Uterus (tissue), 3 donors: ENCODE measurements at regions not wholly inside any gene's neighbourhood (a gene's known extent, or its start where the extent isn't known, plus 50 kb on each side); places are given as distances from the start of the nearest gene placed in this dataset.
"Not testable (repeated sequence)": the region's sequence is repeated elsewhere in the genome, so short reads cannot be mapped to it uniquely, and the experiment has no call there.

ENCODE experiments used
- DNase-seq, 2 donors: peaks; one replicate each; pipeline ENCODE4 v3.0.0-alpha.2; 2019 to 2020
- H3K27ac ChIP-seq, 2 donors: fragments of 200-600 bp; sonication (generic); 1 replicate in 1 of 2; 2 replicates in 1 of 2; pipeline ENCODE4 v1.5.1; 2016 to 2018
- H3K27me3 ChIP-seq, 2 donors: fragments of 200-600 bp; sonication (generic); one replicate each; pipeline ENCODE4 v1.5.1; 2018 to 2019; ENCODE audit warnings: control low read depth in 1 of 2
- H3K36me3 ChIP-seq, 2 donors: fragments of 200-600 bp; sonication (generic); one replicate each; pipeline ENCODE4 v1.5.1; 2019; ENCODE audit warnings: control low read depth in 1 of 2
- H3K4me1 ChIP-seq, 2 donors: fragments of 200-600 bp; sonication (generic); one replicate each; pipeline ENCODE4 v1.5.1; 2018 to 2019; ENCODE audit warnings: control low read depth in 1 of 2
- H3K4me3 ChIP-seq, 2 donors: fragments of 200-600 bp; sonication (generic); 1 replicate in 1 of 2; 2 replicates in 1 of 2; pipeline ENCODE4 v1.5.1; 2018 to 2019; ENCODE audit warnings: mild to moderate bottlenecking in 1 of 2
- H3K9me3 ChIP-seq, 2 donors: fragments of 200-600 bp; sonication (generic); one replicate each; pipeline ENCODE4 v1.5.1; 2019; ENCODE audit warnings: control low read depth in 1 of 2
- POLR2A ChIP-seq, 2 donors: fragments of 450-650 bp; IDR thresholded peaks; one replicate each; pipeline ENCODE4 v1.6.1; 2016; ENCODE audit warnings: antibody characterized with exemption in 2 of 2, mild to moderate bottlenecking in 1 of 2, moderate library complexity in 1 of 2
- intact Hi-C: fragments of 100-400 bp; cut with DNase I; formaldehyde crosslinking; loops from one replicate; pipeline ENCODE4 v1.15.1; 2023; ENCODE audit warnings: low total_unique reads
- TF ChIP-seq, protein P1 (sequence below), 4 experiments: fragments of 200-600 bp in 2 of 4; fragments of 450-650 bp in 2 of 4; sonication (generic) in 2 of 4; IDR thresholded peaks; one replicate each; pipeline ENCODE4 v1.5.1; 2016 to 2019; ENCODE audit warnings: antibody characterized with exemption in 4 of 4, mild to moderate bottlenecking in 2 of 4, moderate library complexity in 1 of 4
- donor health status: DM: yes; HTN: yes; CAD: no.

DNA sequence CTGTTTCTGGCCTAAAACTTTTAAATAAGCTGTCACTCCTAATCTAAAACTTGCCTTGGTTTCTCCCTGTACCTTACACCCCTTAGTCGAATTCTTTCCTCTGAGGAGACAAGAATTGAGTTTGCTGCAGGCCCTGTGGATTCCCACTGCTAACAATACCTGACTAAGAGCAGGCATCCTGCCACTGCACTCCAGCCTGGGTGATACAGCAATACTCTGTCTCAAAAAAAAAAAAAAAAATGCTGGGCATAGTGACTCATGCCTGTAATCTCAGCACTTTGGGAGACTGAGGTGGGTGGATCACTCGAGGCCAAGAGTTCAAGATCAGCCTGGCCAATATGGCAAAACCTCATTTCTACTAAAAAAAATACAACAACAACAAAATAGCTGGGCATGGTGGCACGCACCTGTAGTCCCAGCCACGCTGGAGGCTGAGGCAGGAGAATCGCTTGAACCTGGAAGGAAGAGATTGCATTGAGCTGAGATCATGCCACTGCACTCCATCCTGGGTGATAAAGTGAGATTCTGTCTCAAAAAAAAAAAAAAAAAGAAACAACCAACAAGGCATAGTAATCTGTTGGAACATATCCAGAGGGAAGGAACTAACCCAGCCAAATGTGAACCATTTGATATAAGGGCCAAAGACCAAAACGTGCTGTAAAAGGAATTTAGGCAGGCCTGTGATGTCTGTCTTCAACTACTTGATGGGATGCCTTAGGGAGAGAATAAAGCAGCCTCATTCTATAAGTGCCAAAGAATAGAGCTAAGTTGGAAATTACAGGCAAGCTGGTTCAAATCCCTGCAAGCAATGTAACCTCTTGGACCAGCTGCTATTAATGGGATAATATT is 732.7 kb upstream of the AUTS2 start:
- DNase-seq: no peak
- intact Hi-C loops: no loop called here
- H3K4me1 ChIP-seq: no peaks in the 10 kb centered on the region
- no peak overlapping the region for H3K4me3 ChIP-seq
- H3K27ac ChIP-seq: no peak overlapping the region
- TF ChIP-seq POLR2A (IDR thresholded peaks at IDR 0.05): no peak
- TF ChIP-seq, protein P1, sequence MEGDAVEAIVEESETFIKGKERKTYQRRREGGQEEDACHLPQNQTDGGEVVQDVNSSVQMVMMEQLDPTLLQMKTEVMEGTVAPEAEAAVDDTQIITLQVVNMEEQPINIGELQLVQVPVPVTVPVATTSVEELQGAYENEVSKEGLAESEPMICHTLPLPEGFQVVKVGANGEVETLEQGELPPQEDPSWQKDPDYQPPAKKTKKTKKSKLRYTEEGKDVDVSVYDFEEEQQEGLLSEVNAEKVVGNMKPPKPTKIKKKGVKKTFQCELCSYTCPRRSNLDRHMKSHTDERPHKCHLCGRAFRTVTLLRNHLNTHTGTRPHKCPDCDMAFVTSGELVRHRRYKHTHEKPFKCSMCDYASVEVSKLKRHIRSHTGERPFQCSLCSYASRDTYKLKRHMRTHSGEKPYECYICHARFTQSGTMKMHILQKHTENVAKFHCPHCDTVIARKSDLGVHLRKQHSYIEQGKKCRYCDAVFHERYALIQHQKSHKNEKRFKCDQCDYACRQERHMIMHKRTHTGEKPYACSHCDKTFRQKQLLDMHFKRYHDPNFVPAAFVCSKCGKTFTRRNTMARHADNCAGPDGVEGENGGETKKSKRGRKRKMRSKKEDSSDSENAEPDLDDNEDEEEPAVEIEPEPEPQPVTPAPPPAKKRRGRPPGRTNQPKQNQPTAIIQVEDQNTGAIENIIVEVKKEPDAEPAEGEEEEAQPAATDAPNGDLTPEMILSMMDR (IDR thresholded peaks at IDR 0.05): no peak
- H3K36me3 ChIP-seq: no peaks in the 10 kb centered on the region
- no peaks in the 10 kb centered on the region for H3K9me3 ChIP-seq
- no peaks in the 10 kb centered on the region for H3K27me3 ChIP-seq

DNA sequence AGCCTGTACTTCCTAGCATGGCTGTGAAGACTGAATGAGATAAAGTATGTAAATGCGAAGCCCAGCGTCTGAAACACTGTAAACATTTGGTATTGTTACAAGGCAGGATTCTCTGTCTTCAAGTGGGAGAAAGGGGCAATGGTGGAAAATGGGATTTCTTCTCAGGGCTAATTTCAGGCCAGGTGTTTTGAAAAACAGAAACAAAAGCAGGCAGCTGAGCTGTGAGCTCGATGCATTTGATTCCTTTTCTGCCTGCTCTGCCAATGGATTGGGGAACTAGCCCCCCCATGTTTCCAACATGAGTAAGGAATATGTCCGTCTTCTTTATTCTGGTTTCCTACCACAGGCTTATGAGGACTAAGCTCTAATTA is 732.1 kb upstream of the AUTS2 start:
- DNase-seq: no peak
- Histone ChIP-seq H3K4me3 (no peak overlapping the region), H3K4me1 (no peaks in the 10 kb centered on the region), H3K9me3 (no peaks in the 10 kb centered on the region), H3K27me3 (no peaks in the 10 kb centered on the region), H3K36me3 (no peaks in the 10 kb centered on the region), H3K27ac (no peak overlapping the region)
- TF ChIP-seq, protein P1 (IDR thresholded peaks at IDR 0.05): no peak
- TF ChIP-seq POLR2A (IDR thresholded peaks at IDR 0.05): no peak
- intact Hi-C loops: no loop called here

DNA sequence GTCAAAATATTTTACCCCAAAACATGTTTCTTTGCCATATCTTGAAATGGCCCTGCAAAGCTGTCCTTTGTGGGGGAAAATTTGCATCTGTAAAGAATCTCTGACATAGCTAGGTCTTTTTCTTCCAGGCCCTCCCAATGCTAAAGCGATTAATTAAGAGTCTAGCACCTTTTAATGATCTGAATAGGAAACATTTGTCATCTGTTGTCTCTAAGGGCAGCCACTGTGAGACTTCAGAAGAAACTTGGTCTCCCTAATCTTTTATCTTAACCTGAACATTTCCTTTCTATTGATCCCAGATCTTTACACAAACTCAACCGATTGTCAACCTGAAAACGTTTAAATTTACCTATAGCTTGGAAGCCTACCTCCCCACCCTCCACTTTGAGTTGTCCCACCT is 731.6 kb upstream of the AUTS2 start:
- intact Hi-C loops, DNase-seq, H3K27me3 ChIP-seq, H3K4me1 ChIP-seq, H3K27ac ChIP-seq, H3K9me3 ChIP-seq, H3K36me3 ChIP-seq, H3K4me3 ChIP-seq: not testable (repeated sequence)

DNA sequence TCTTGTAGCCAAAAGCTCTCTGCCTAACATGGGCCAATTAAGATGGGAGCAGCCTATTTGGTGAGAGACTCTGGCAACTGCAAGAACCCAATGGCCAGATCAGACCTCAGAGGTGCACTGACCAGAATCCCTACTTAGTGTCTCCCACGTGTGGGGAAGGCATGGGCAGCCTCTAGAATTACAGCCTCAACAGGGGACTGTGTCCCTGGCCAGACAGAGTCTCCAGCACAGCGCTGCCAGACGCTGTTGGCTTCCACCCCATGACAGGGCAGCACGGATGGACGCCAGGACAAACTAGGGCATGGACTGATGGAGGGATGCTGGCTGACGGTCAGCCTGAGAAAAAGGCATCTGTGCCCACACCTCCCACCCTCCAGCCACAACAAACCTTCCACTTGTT is 729.3 kb upstream of the AUTS2 start:
- H3K4me3 ChIP-seq: no peak overlapping the region
- no peak for TF ChIP-seq POLR2A (IDR thresholded peaks at IDR 0.05)
- TF ChIP-seq, protein P1 (IDR thresholded peaks at IDR 0.05): no peak

DNA sequence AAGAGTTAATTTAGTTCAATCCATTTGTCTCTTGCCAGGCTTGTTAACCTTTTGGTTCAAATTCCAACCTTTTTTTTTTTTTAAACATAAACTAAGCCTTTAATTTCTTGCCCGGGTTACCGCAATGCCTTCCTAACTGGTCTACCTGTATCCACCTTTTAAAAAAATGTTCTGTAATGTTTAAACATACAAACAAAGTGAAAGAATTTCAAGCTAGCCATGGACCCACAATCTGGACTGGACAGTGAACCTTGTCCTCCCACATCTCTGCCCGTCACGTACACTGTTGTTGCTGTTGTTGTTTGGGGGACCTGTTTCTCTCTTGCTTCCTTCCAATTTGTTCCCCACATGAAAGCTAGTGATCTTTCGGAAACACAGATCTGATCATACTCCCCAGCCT is 724.7 kb upstream of the AUTS2 start:
- no peaks in the 10 kb centered on the region for H3K9me3 ChIP-seq
- no peak for TF ChIP-seq POLR2A (IDR thresholded peaks at IDR 0.05)
- TF ChIP-seq, protein P1 (IDR thresholded peaks at IDR 0.05): no peak
- intact Hi-C loops: no loop called here

More for the DNA sequence above, 729.3 kb upstream of the AUTS2 start:
- Histone ChIP-seq H3K36me3 (no peaks in the 10 kb centered on the region), H3K9me3 (no peaks in the 10 kb centered on the region), H3K27me3 (no peaks in the 10 kb centered on the region), H3K27ac (no peak overlapping the region), H3K4me1 (no peaks in the 10 kb centered on the region)
- no peak for DNase-seq
- intact Hi-C loops: no loop called here

More for the DNA sequence above, 724.7 kb upstream of the AUTS2 start:
- Histone ChIP-seq H3K27me3 (no peaks in the 10 kb centered on the region), H3K27ac (no peak overlapping the region), H3K4me1 (no peaks in the 10 kb centered on the region), H3K4me3 (no peak overlapping the region), H3K36me3 (no peaks in the 10 kb centered on the region)
- DNase-seq: no peak
